Adrenal gland (tissue), 9 donors: ENCODE measurements at regions not wholly inside any gene's neighbourhood (a gene's known extent, or its start where the extent isn't known, plus 50 kb on each side); places are given as distances from the start of the nearest gene placed in this dataset.
"Not testable (repeated sequence)": the region's sequence is repeated elsewhere in the genome, so short reads cannot be mapped to it uniquely, and the experiment has no call there.

Source experiments
- DNase-seq, 7 donors: peaks; one replicate each; pipeline ENCODE4 v3.0.0-alpha.2; 2019 to 2020
- H3K27ac ChIP-seq, 5 donors: fragments of 200-600 bp; sonication (generic) in 4 of 5; 1 replicate in 3 of 5; 2 replicates in 2 of 5; pipeline versions ENCODE4 v1.5.1 to v1.8.0; 2016 to 2020; ENCODE audit warnings: mild to moderate bottlenecking in 1 of 5
- H3K27me3 ChIP-seq: fragments of 200-600 bp; 2 replicates; pipeline ENCODE4 v1.8.0; 2021
- H3K36me3 ChIP-seq, 2 donors: fragments of 200-600 bp; replicated peaks in 1 of 2; 1 replicate in 1 of 2; 2 replicates in 1 of 2; pipeline versions ENCODE4 v1.5.1 to v1.8.0; 2018 to 2022
- H3K4me1 ChIP-seq, 2 donors: fragments of 200-600 bp; replicated peaks in 1 of 2; 1 replicate in 1 of 2; 2 replicates in 1 of 2; pipeline versions ENCODE4 v1.5.1 to v1.8.0; 2018 to 2021
- H3K4me3 ChIP-seq, 4 donors: fragments of 200-600 bp; sonication (generic) in 3 of 4; one replicate each; pipeline ENCODE4 v1.5.1; 2016 to 2018
- H3K9me3 ChIP-seq, 3 donors: fragments of 200-600 bp; sonication (generic) in 1 of 3; replicated peaks in 1 of 3; 1 replicate in 2 of 3; 2 replicates in 1 of 3; pipeline versions ENCODE4 v1.5.1 to v1.8.0; 2016 to 2021
- CTCF ChIP-seq, 6 experiments: fragments of 450-650 bp in 4 of 6; fragments of 200-600 bp in 2 of 6; sonication (generic) in 1 of 6; IDR thresholded peaks; 1 replicate in 5 of 6; 2 replicates in 1 of 6; pipeline versions ENCODE4 v1.5.1 to v1.8.0; 2016 to 2021; ENCODE audit warnings: antibody characterized with exemption in 6 of 6, mild to moderate bottlenecking in 2 of 6, moderate library complexity in 1 of 6
- POLR2A ChIP-seq, 2 donors: fragments of 450-650 bp; IDR thresholded peaks; one replicate each; pipeline ENCODE4 v1.6.1; 2017; ENCODE audit warnings: antibody characterized with exemption in 2 of 2, mild to moderate bottlenecking in 2 of 2, moderate library complexity in 1 of 2
- WGBS, 4 donors: extraction: QIAGEN DNeasy Blood & Tissue Kit in 2 of 4; methylation state at CpG; one replicate each; pipeline versions ENCODE4 v1.1.5 to v1.1.7; 2013 to 2017; 5-methylcytosine and 5-hydroxymethylcytosine counted together
- intact Hi-C, 2 donors: fragments of 100-400 bp; cut with DNase I; formaldehyde crosslinking; loops; one replicate each; pipeline versions ENCODE4 v1.14.1 to v1.15.0; 2022 to 2023
- donor health status: healthy with polysubstance abuse.
- donor health status: Bipolar disorder and iron deficiency.
- donor health status: DM: yes; HTN: yes; CAD: no.
- donor health status: DM: no; HTN: no; CAD: no.
- donor health status: DM: no; HTN: no; CAD: no.

GRCh38 chr15:24269166-24269571, 406.4 kb upstream of the NPAP1 start:
- Histone ChIP-seq H3K27ac (no peak overlapping the region), H3K4me3 (no peak overlapping the region), H3K27me3 (no peaks in the 10 kb centered on the region), H3K4me1 (no peaks in the 10 kb centered on the region), H3K9me3 (no peaks in the 10 kb centered on the region), H3K36me3 (no peaks in the 10 kb centered on the region)
- intact Hi-C loops, result no loop called here
- TF ChIP-seq POLR2A (IDR thresholded peaks at IDR 0.05), result no peak
- TF ChIP-seq CTCF (IDR thresholded peaks at IDR 0.05), result no peak
- DNase-seq, result no peak
- WGBS, 4 donors, result 49 to 58% (median 51%) methylated on average over 3 to 4 of the region's 4 CpGs

- no peak overlapping the region for H3K27ac ChIP-seq
- no peaks in the 10 kb centered on the region for H3K27me3 ChIP-seq
- no peaks in the 10 kb centered on the region for H3K9me3 ChIP-seq
- WGBS, 4 donors, result 82 to 91% (median 84%) methylated on average over 8 to 13 of the region's 13 CpGs
- TF ChIP-seq POLR2A (IDR thresholded peaks at IDR 0.05), result no peak
- no peak for TF ChIP-seq CTCF (IDR thresholded peaks at IDR 0.05)
- DNase-seq, result no peak
- intact Hi-C loops, result no loop called here
- no peaks in the 10 kb centered on the region for H3K4me1 ChIP-seq
- no peak overlapping the region for H3K4me3 ChIP-seq
- H3K36me3 ChIP-seq, result no peaks in the 10 kb centered on the region
These were observed 405.7 kb upstream of the NPAP1 start for GRCh38 chr15:24269923-24270322.

- H3K27ac ChIP-seq, H3K36me3 ChIP-seq, H3K27me3 ChIP-seq, H3K4me1 ChIP-seq, H3K4me3 ChIP-seq, intact Hi-C loops, DNase-seq, H3K9me3 ChIP-seq: not testable (repeated sequence)
- 54 to 78% (median 58%) methylated on average over 3 to 5 of the region's 5 CpGs for WGBS, 4 donors
These were observed 403.9 kb upstream of the NPAP1 start for GRCh38 chr15:24271496-24272244.

- 41 to 49% (median 43%) methylated on average over 2 of the region's 2 CpGs for WGBS, 4 donors
- intact Hi-C loops, result no loop called here
- TF ChIP-seq POLR2A (IDR thresholded peaks at IDR 0.05), result no peak
- TF ChIP-seq CTCF (IDR thresholded peaks at IDR 0.05), result no peak
These were observed 382.7 kb upstream of the NPAP1 start for GRCh38 chr15:24292837-24293236.

GRCh38 chr15:24300804-24301368, 374.7 kb upstream of the NPAP1 start:
- H3K9me3 ChIP-seq, H3K4me1 ChIP-seq, H3K4me3 ChIP-seq, intact Hi-C loops, H3K27ac ChIP-seq, H3K27me3 ChIP-seq, H3K36me3 ChIP-seq, DNase-seq: not testable (repeated sequence)
- WGBS, 4 donors, result 57 to 61% (median 57%) methylated on average over 8 of the region's 8 CpGs

More at GRCh38 chr15:24292837-24293236, 382.7 kb upstream of the NPAP1 start:
- H3K27ac ChIP-seq, result no peak overlapping the region
- no peaks in the 10 kb centered on the region for H3K27me3 ChIP-seq
- no peak for DNase-seq
- no peak overlapping the region for H3K4me3 ChIP-seq
- H3K9me3 ChIP-seq, result no peaks in the 10 kb centered on the region
- no peaks in the 10 kb centered on the region for H3K36me3 ChIP-seq
- H3K4me1 ChIP-seq, result no peaks in the 10 kb centered on the region

- H3K4me3 ChIP-seq, H3K27ac ChIP-seq, H3K27me3 ChIP-seq, H3K4me1 ChIP-seq, H3K36me3 ChIP-seq, H3K9me3 ChIP-seq, DNase-seq, intact Hi-C loops: not testable (repeated sequence)
- 73 to 95% (median 88%) methylated on average over 1 of the region's 1 CpG for WGBS, 4 donors
These were observed 373.6 kb upstream of the NPAP1 start for GRCh38 chr15:24301999-24302398.

- H3K4me1 ChIP-seq, H3K27me3 ChIP-seq, H3K9me3 ChIP-seq, intact Hi-C loops, H3K27ac ChIP-seq, DNase-seq, H3K4me3 ChIP-seq, H3K36me3 ChIP-seq: not testable (repeated sequence)
- whole genome bisulfite sequencing, 4 donors, result 33 to 40% (median 36%) methylated on average over 2 of the region's 2 CpGs
These were observed 370.8 kb upstream of the NPAP1 start for GRCh38 chr15:24304747-24305146.

- DNase-seq, H3K4me3 ChIP-seq, H3K27ac ChIP-seq, H3K4me1 ChIP-seq, H3K27me3 ChIP-seq, intact Hi-C loops, H3K36me3 ChIP-seq, H3K9me3 ChIP-seq: not testable (repeated sequence)
- 33 to 53% (median 42%) methylated on average over 1 of the region's 1 CpG for WGBS, 4 donors
These were observed 369.9 kb upstream of the NPAP1 start for GRCh38 chr15:24305643-24306042.
